T-helper 1 cell treated with Interleukin-12 subunit alpha and Interleukin-12 subunit beta and Interleukin-4 antibody, amounts not matched to agents 30 ng/mL and 1 ng/mL, for 36 hours (primary cell): ENCODE measurements at regions not wholly inside any gene's neighbourhood (a gene's known extent, or its start where the extent isn't known, plus 50 kb on each side); places are given as distances from the start of the nearest gene placed in this dataset.
"Not testable (repeated sequence)": the region's sequence is repeated elsewhere in the genome, so short reads cannot be mapped to it uniquely, and the experiment has no call there.

Source experiments
- intact Hi-C: fragments of 100-400 bp; cut with micrococcal nuclease; formaldehyde crosslinking; loops from one replicate; pipeline ENCODE4 v1.15.1; 2024

GRCh38 chr12:58701536-58701935, 218.8 kb downstream of the LRIG3 start:
- intact Hi-C loops = no loop called here

GRCh38 chr12:58703866-58704265, 216.4 kb downstream of the LRIG3 start:
- intact Hi-C loops = no loop called here

- intact Hi-C loops = not testable (repeated sequence)
Measured at GRCh38 chr12:58704770-58705169, 215.5 kb downstream of the LRIG3 start.

- intact Hi-C loops = no loop called here
Measured at GRCh38 chr12:58710901-58711300, 209.4 kb downstream of the LRIG3 start.

- intact Hi-C loops = no loop called here
Measured at GRCh38 chr12:58711974-58712373, 208.3 kb downstream of the LRIG3 start.

- intact Hi-C loops = no loop called here
Measured at GRCh38 chr12:58712976-58713375, 207.3 kb downstream of the LRIG3 start.

- intact Hi-C loops = no loop called here
Measured at GRCh38 chr12:58719161-58719560, 201.1 kb downstream of the LRIG3 start.

- intact Hi-C loops = no loop called here
Measured at GRCh38 chr12:58720421-58720820, 199.9 kb downstream of the LRIG3 start.

- intact Hi-C loops = no loop called here
Measured at GRCh38 chr12:58725400-58726105, 194.8 kb downstream of the LRIG3 start.

GRCh38 chr12:58727521-58727920, 192.8 kb downstream of the LRIG3 start:
- intact Hi-C loops = no loop called here

GRCh38 chr12:58728397-58728796, 191.9 kb downstream of the LRIG3 start:
- intact Hi-C loops = no loop called here

GRCh38 chr12:58731096-58731495, 189.2 kb downstream of the LRIG3 start:
- intact Hi-C loops = no loop called here

- intact Hi-C loops = no loop called here
Measured at GRCh38 chr12:58732894-58733293, 187.4 kb downstream of the LRIG3 start.

- intact Hi-C loops = no loop called here
Measured at GRCh38 chr12:58741226-58741625, 179.1 kb downstream of the LRIG3 start.

GRCh38 chr12:58745348-58746125, 174.8 kb downstream of the LRIG3 start:
- intact Hi-C loops = no loop called here

GRCh38 chr12:58747533-58747932, 172.8 kb downstream of the LRIG3 start:
- intact Hi-C loops = no loop called here

GRCh38 chr12:58750484-58750883, 169.8 kb downstream of the LRIG3 start:
- intact Hi-C loops = no loop called here

- intact Hi-C loops = no loop called here
Measured at GRCh38 chr12:58757422-58757821, 162.9 kb downstream of the LRIG3 start.

- intact Hi-C loops = not testable (repeated sequence)
Measured at GRCh38 chr12:58759745-58760144, 160.6 kb downstream of the LRIG3 start.

- intact Hi-C loops = no loop called here
Measured at GRCh38 chr12:58761308-58761707, 159.0 kb downstream of the LRIG3 start.

GRCh38 chr12:58764100-58764953, 156.0 kb downstream of the LRIG3 start:
- intact Hi-C loops = no loop called here

GRCh38 chr12:58765076-58765475, 155.2 kb downstream of the LRIG3 start:
- intact Hi-C loops = no loop called here
